Tibial nerve (tissue), 4 donors: ENCODE measurements at regions not wholly inside any gene's neighbourhood (a gene's known extent, or its start where the extent isn't known, plus 50 kb on each side); places are given as distances from the start of the nearest gene placed in this dataset.

ENCODE experiments used
- DNase-seq, 2 donors: peaks; one replicate each; pipeline ENCODE4 v3.0.0-alpha.2; 2019; ENCODE audit warnings: low spot score in 2 of 2
- H3K27ac ChIP-seq, 4 donors: fragments of 200-600 bp; sonication (generic) in 3 of 4; one replicate each; pipeline ENCODE4 v1.5.1; 2017 to 2019; ENCODE audit warnings: mild to moderate bottlenecking in 1 of 4
- H3K27me3 ChIP-seq, 2 donors: fragments of 200-600 bp; sonication (generic) in 1 of 2; one replicate each; pipeline versions ENCODE4 v1.5.1 to v1.6.0; 2017 to 2019
- H3K36me3 ChIP-seq, 3 donors: fragments of 200-600 bp; sonication (generic); one replicate each; pipeline ENCODE4 v1.5.1; 2018 to 2019
- H3K4me1 ChIP-seq, 4 donors: fragments of 200-600 bp; sonication (generic) in 3 of 4; one replicate each; pipeline ENCODE4 v1.5.1; 2017 to 2019
- H3K4me3 ChIP-seq, 4 donors: fragments of 200-600 bp; sonication (generic) in 3 of 4; one replicate each; pipeline ENCODE4 v1.5.1; 2017 to 2019; ENCODE audit warnings: mild to moderate bottlenecking in 1 of 4, moderate library complexity in 1 of 4
- H3K9me3 ChIP-seq, 4 donors: fragments of 200-600 bp; sonication (generic) in 3 of 4; one replicate each; pipeline ENCODE4 v1.5.1; 2017 to 2019
- EP300 ChIP-seq, 2 donors: sonication (generic); formaldehyde crosslinking; IDR thresholded peaks; one replicate each; pipeline ENCODE4 v1.6.1; 2017; ENCODE audit warnings: antibody characterized with exemption in 2 of 2, mild to moderate bottlenecking in 1 of 2
- POLR2A ChIP-seq, 2 donors: fragments of 450-650 bp; IDR thresholded peaks; one replicate each; pipeline ENCODE4 v1.6.1; 2017; ENCODE audit warnings: antibody characterized with exemption in 2 of 2, mild to moderate bottlenecking in 2 of 2, moderate library complexity in 2 of 2
- WGBS, 2 donors: methylation state at CpG; one replicate each; pipeline ENCODE4 v1.1.5; 2018; 5-methylcytosine and 5-hydroxymethylcytosine counted together
- TF ChIP-seq, protein P1 (sequence below), 5 experiments: fragments of 200-600 bp in 3 of 5; fragments of 450-650 bp in 2 of 5; sonication (generic) in 3 of 5; IDR thresholded peaks; one replicate each; pipeline ENCODE4 v1.5.1; 2016 to 2019; ENCODE audit warnings: antibody characterized with exemption in 5 of 5, mild to moderate bottlenecking in 3 of 5, moderate library complexity in 2 of 5

DNA sequence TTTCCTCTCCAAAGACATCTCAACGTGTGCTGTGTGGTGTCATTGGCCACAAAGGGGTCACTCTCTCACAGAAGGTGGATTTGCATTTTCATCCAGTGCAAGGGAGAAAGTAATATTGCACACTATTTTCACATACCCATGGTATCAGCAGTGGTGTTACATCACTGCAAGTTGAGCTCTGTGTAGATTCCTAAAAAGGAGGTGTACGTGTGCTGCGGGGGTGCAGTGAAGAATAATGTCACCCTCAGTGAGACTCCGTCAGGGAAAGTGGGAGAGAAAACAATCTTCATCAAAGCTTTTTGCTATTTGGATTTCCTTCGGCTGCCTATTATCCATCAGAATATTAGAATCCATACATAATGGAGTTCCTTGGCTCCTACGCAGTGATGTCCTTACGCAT, 733.8 kb upstream of the FANCL start:
- Histone ChIP-seq H3K9me3 (no peaks in the 10 kb centered on the region), H3K4me1 (peaks cover 0 to 10% (median 0%) of the 10 kb centered on the region in 4 donors), H3K4me3 (no peak overlapping the region), H3K36me3 (no peaks in the 10 kb centered on the region), H3K27me3 (no peaks in the 10 kb centered on the region), H3K27ac (no peak overlapping the region)
- TF ChIP-seq, protein P1, sequence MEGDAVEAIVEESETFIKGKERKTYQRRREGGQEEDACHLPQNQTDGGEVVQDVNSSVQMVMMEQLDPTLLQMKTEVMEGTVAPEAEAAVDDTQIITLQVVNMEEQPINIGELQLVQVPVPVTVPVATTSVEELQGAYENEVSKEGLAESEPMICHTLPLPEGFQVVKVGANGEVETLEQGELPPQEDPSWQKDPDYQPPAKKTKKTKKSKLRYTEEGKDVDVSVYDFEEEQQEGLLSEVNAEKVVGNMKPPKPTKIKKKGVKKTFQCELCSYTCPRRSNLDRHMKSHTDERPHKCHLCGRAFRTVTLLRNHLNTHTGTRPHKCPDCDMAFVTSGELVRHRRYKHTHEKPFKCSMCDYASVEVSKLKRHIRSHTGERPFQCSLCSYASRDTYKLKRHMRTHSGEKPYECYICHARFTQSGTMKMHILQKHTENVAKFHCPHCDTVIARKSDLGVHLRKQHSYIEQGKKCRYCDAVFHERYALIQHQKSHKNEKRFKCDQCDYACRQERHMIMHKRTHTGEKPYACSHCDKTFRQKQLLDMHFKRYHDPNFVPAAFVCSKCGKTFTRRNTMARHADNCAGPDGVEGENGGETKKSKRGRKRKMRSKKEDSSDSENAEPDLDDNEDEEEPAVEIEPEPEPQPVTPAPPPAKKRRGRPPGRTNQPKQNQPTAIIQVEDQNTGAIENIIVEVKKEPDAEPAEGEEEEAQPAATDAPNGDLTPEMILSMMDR (IDR thresholded peaks at IDR 0.05) = no peak
- TF ChIP-seq EP300 (IDR thresholded peaks at IDR 0.05) (no peak), POLR2A (IDR thresholded peaks at IDR 0.05) (no peak)
- 84 to 89% methylated on average over 7 of the region's 7 CpGs for WGBS, 2 donors
- no peak for DNase-seq

GRCh38 chr2:58974426-58974825, 733.3 kb upstream of the FANCL start:
- peaks cover 0 to 10% (median 0%) of the 10 kb centered on the region in 4 donors for H3K4me1 ChIP-seq
- no peak overlapping the region for H3K27ac ChIP-seq
- 89 to 90% methylated on average over 2 of the region's 2 CpGs for WGBS, 2 donors
- H3K36me3 ChIP-seq = no peaks in the 10 kb centered on the region
- no peak for DNase-seq
- TF ChIP-seq, protein P1 (IDR thresholded peaks at IDR 0.05) = no peak
- no peak for TF ChIP-seq EP300 (IDR thresholded peaks at IDR 0.05)
- TF ChIP-seq POLR2A (IDR thresholded peaks at IDR 0.05) = no peak
- H3K27me3 ChIP-seq = no peaks in the 10 kb centered on the region
- H3K9me3 ChIP-seq = no peaks in the 10 kb centered on the region
- no peak overlapping the region for H3K4me3 ChIP-seq

- WGBS, 2 donors = 62 to 63% methylated on average over 6 of the region's 6 CpGs
Observed at GRCh38 chr2:58973811-58974281, 732.7 kb upstream of the FANCL start.

GRCh38 chr2:58972737-58973136, 731.6 kb upstream of the FANCL start:
- WGBS, 2 donors = 71 to 82% methylated on average over 1 of the region's 1 CpG

More at GRCh38 chr2:58973811-58974281, 732.7 kb upstream of the FANCL start:
- H3K4me3 ChIP-seq = no peak overlapping the region
- H3K4me1 ChIP-seq = peaks cover 0 to 10% (median 0%) of the 10 kb centered on the region in 4 donors
- TF ChIP-seq, protein P1 (IDR thresholded peaks at IDR 0.05) = no peak
- TF ChIP-seq POLR2A (IDR thresholded peaks at IDR 0.05) (no peak), EP300 (IDR thresholded peaks at IDR 0.05) (no peak)
- H3K27me3 ChIP-seq = no peaks in the 10 kb centered on the region
- no peaks in the 10 kb centered on the region for H3K9me3 ChIP-seq
- H3K27ac ChIP-seq = no peak overlapping the region
- no peak for DNase-seq
- no peaks in the 10 kb centered on the region for H3K36me3 ChIP-seq

More at GRCh38 chr2:58972737-58973136, 731.6 kb upstream of the FANCL start:
- Histone ChIP-seq H3K36me3 (no peaks in the 10 kb centered on the region), H3K4me3 (no peak overlapping the region), H3K4me1 (peaks cover 0 to 15% (median 0%) of the 10 kb centered on the region in 4 donors), H3K27ac (no peak overlapping the region), H3K27me3 (no peaks in the 10 kb centered on the region), H3K9me3 (no peaks in the 10 kb centered on the region)
- no peak for DNase-seq
- TF ChIP-seq EP300 (IDR thresholded peaks at IDR 0.05) (no peak), POLR2A (IDR thresholded peaks at IDR 0.05) (no peak)
- TF ChIP-seq, protein P1 (IDR thresholded peaks at IDR 0.05) = no peak
